Activated effector memory CD4-positive, alpha-beta T cell treated with Interleukin-2 at 50 U/mL for 16 hours (primary cell): ENCODE measurements at regions not wholly inside any gene's neighbourhood (a gene's known extent, or its start where the extent isn't known, plus 50 kb on each side); places are given as distances from the start of the nearest gene placed in this dataset.

Experiments
- DNase-seq: peaks from one replicate; pipeline ENCODE4 v3.0.0-alpha.2; 2020

DNA sequence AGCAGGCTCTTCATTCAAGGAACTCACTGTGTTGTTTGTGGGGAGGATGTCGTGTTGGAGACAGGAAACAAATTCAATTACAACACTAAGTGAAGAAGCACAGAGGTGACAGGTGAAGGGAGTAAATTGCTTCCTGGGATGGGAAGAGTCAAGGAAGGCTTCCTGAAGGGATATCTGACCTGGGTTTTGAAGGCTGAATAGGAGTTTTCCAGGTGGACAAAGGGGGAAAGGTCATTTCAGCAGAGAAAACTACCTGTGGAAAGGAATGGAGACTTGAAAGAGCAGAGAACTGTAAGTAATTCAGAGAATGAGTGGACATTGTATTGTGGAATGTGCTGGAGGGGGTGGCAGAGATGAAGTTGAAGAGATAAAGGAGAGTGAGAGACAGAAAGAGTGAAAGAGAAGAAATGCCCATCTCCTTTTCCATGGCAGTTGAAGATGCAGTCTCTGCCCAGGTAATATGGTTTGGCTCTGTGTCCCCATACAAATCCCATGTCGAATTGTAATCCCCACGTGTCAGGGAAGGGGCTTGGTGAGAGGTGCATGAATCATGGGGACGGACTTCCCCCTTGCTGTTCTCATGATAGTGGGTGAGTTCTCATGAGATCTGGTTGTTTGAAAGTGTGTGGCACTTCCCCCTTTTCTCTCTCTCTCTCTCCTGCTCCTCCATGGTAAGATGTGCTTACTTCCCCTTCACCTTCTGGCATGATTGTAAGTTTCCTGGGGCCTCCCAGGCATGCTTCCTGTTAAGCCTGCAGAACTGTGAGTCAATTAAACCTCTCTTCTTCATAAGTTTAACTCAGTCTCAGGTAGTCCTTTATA lies 205.7 kb upstream of the BCOR start:
- no peak for DNase-seq

- no peak for DNase-seq
Observed at GRCh38 chrX:40300286-40300890, 202.6 kb upstream of the BCOR start.

GRCh38 chrX:40299641-40300046 lies 201.9 kb upstream of the BCOR start:
- peak; percentile 7 for DNase-seq

- no peak for DNase-seq
Observed at GRCh38 chrX:40298572-40299479, 201.1 kb upstream of the BCOR start.

DNA sequence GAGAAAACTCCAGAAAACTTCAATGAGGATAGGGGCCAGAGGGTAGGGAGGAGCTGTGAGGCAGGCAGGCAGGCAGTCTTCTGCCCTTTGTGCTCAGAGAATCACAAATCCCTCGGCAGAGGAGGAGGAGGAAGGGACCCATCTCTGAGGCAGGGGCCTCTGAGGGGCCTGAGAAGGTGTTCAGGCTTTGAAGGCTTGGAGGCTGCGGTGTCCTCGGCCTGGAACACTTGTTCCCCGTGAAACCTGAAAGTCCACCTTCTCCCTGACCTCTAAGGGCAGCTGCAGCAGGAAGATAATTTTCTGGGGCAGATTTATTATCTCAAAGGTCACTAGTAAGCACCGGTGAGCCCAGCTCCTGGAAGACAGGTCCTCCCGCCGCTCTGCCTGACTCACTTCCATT lies 200.3 kb upstream of the BCOR start:
- DNase-seq = no peak

DNA sequence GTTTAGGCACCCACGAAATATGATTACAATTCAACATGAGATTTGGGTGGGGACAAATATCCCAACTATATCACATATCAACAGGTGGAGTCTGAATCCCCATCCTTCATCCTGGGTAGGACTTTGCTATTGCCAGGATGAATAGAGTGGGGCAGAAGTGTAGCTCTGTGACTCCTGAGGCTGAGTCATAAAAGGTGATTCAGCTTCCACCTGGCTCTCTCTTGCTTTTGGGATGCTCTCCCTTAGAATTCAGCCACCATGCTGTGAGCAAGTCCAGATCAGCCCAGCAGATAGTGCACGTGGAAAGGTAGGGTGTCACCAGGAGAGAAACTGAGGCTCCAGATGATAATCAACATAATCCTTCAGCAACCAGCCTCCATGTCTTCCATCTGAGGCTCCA lies 193.8 kb upstream of the BCOR start:
- no peak for DNase-seq

DNA sequence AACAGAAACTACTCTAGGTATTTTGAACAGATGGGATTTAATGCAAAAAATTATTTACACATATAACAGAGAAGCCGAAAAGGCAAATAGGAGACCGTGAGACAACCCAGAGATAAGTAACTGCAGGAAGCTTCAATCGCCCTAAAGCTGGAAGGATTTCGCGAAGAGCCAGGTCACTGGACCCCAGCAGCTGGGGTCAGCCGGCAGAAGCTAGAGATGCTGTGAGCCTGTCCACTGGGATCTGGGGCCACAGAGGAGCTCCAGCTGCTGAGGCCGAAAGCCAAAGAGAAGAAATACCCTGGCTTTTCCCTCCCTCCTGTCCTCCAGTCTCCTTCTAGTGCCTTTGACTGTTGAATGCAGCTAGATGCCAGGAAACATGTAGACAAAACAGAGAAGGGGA lies 192.8 kb upstream of the BCOR start:
- no peak for DNase-seq

DNA sequence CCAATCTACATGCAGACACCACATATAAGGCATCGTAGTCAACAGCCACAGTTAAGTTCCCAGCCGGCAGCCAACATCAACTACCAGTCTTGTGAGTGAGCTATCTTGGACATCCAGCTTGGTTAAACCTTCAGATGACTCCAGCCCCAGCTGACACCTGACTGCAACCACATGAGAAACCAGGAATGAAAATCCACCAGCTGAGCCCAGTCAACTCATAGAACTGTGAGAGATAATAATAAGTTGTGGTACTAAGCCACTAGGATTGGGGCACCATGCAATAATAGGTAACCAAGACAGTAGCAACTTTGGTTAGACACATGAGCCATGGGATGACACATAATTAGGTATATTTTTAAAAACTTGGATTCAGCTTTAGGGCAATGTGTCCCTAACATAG lies 188.1 kb upstream of the BCOR start:
- DNase-seq = no peak

DNA sequence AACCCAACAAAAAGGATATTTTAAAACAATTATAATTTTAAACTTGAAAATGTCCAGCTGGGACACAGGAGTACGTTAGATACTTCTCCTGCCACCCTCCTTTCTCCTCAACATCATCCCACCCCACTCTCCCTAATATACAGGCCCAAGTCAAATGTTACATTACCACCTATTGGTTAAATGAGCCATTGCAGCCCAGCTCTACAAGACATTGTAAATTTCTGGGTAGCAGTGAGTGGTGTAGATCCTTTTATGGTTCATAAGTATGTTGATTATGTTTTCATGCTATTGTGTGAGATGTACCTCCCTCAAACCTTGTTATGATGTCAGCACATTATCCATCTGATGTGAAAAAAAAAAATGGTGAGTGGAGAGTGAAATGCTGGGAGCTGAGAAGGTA lies 187.1 kb upstream of the BCOR start:
- DNase-seq = no peak

- DNase-seq = no peak
Observed at GRCh38 chrX:40283981-40284380, 186.2 kb upstream of the BCOR start.

DNA sequence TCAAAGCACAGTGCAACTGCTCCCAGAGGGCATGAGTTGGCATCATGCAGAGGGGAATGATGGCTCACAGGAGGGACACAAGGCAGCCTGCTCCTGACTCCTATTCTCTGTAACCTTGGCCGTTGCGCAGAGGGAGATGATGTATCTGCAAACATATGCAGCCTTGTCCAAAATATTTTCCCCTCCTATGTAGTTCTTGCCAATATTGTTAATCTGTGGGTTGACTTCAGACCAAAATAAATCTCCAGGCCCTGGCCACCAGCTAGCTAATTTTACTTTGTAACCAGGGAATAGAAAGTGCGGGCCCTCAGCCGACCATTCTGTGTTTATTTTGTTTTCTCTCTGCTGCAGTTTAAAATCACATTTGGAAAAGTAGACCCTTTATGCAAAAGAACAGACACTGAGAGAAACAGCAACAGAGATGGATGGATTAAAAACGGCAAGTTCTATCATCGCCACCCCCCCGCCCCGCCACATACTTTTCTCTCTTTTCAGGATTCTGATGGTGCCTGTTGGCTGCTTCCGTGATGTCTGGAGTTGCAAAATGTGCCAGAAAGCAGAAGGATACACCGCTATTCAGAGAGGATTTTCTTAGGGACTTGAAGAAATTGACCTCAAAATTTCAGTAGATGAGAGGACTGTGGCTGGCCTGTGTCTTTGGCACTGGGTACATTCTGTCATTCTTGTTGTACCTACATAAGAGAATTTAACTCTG lies 185.3 kb upstream of the BCOR start:
- no peak for DNase-seq

DNA sequence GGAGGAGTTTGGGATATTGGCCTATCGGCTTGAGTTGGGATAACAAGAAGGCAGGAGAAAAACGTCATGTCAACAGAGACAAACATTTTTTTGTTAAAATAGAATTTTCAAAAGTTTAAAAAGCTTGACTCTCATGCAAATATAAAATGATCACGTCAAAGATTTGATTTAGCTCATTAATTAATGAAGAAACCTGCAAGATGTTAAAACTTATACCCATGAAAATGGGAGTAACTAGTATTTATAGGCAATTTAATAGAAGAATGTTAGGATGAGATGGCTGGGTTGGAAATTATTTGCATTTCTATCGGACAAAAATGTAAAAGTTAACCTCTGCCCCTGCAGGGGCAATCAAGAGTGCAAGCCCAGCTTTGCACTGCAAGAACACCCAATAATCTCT lies 184.6 kb upstream of the BCOR start:
- no peak for DNase-seq

GRCh38 chrX:40281336-40282005 lies 183.7 kb upstream of the BCOR start:
- DNase-seq = no peak

- no peak for DNase-seq
Observed at GRCh38 chrX:40279762-40280161, 182.0 kb upstream of the BCOR start.

DNA sequence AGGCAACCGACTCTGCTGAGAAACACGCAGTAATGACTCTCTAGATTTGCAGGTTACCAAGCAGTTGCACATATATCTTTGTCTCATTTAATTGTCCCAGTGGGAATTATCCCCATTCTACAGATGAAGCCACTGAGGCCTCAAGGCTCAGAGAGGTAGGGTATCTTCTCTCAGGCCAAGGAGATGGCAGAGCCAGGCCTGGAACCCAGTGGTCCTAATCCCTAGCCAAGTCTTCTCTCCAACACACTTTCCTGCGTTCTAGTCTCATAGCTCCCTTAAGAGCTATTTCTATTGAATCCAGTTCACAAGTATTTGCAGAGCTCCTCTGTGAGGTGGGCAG lies 181.3 kb upstream of the BCOR start:
- DNase-seq = no peak

GRCh38 chrX:40278340-40279090 lies 180.8 kb upstream of the BCOR start:
- peak; percentile 41 for DNase-seq

- DNase-seq = no peak
Observed at GRCh38 chrX:40277672-40278071, 179.9 kb upstream of the BCOR start.

- no peak for DNase-seq
Observed at GRCh38 chrX:40273356-40274050, 175.7 kb upstream of the BCOR start.

DNA sequence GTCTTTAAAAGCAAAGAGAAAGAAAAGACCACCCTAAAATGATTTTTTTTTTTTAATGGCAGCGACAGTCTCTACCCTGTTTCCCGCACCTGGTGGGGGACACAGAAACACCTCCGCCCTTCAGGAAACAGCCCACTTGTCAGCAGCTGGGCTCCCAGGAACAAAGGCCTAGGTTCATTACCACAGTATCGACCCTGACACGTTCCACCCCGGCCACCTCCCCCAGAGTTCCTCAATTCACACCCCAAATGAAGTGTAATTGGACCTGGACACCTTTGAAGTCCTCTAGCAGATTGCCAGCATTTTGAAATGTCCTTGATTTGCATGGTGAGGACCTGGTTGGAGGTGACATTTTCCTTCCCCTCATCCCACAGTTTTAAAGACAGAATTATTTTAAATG lies 175.0 kb upstream of the BCOR start:
- DNase-seq = no peak

DNA sequence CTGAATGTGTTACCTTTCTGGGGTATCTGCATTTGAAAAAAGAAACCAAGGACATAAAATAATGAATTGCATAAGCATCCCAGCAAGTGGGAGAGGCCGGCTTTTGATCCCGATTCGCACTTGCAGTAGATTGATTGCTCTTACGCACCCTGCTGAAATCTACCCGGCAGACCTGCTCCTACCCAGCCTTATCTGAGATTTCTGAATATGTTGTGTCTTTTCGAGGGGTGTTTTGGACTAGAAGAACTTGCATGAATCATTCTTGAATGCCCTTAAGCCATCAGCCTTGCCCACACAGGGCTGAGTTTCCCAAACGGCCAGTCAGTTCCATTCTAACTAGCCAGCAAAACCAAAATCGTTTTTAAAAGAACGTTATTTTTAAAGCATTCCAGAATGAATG lies 174.4 kb upstream of the BCOR start:
- no peak for DNase-seq

- no peak for DNase-seq
Observed at GRCh38 chrX:40268188-40268520, 170.4 kb upstream of the BCOR start.
